ENCODE measurements at regions not wholly inside any gene's neighbourhood (a gene's known extent, or its start where the extent isn't known, plus 50 kb on each side); places are given as distances from the start of the nearest gene placed in this dataset.

GRCh38 chr12:70101064-70101463 is 142.2 kb upstream of the CNOT2 start:
- TF ChIP-seq, protein P1, sequence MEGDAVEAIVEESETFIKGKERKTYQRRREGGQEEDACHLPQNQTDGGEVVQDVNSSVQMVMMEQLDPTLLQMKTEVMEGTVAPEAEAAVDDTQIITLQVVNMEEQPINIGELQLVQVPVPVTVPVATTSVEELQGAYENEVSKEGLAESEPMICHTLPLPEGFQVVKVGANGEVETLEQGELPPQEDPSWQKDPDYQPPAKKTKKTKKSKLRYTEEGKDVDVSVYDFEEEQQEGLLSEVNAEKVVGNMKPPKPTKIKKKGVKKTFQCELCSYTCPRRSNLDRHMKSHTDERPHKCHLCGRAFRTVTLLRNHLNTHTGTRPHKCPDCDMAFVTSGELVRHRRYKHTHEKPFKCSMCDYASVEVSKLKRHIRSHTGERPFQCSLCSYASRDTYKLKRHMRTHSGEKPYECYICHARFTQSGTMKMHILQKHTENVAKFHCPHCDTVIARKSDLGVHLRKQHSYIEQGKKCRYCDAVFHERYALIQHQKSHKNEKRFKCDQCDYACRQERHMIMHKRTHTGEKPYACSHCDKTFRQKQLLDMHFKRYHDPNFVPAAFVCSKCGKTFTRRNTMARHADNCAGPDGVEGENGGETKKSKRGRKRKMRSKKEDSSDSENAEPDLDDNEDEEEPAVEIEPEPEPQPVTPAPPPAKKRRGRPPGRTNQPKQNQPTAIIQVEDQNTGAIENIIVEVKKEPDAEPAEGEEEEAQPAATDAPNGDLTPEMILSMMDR (conservative IDR thresholded peaks at IDR 0.05 in 1 of 2, IDR thresholded peaks at IDR 0.05 in 1 of 2; ENCODE audit: extremely low read depth in 1 of 2, insufficient read depth in 1 of 2, low read depth in 1 of 2, low read length in 2 of 2) = no peak
- no peak for TF ChIP-seq EZH2 (IDR thresholded peaks at IDR 0.05; ENCODE audit: borderline replicate concordance, low read length)
